Esophagus squamous epithelium (tissue), 4 donors: ENCODE measurements at regions not wholly inside any gene's neighbourhood (a gene's known extent, or its start where the extent isn't known, plus 50 kb on each side); places are given as distances from the start of the nearest gene placed in this dataset.

Experiments
- POLR2A ChIP-seq, 4 donors: fragments of 450-650 bp; IDR thresholded peaks; one replicate each; pipeline ENCODE4 v1.6.1; 2017; ENCODE audit warnings: antibody characterized with exemption in 4 of 4, mild to moderate bottlenecking in 4 of 4, moderate library complexity in 3 of 4
- TF ChIP-seq, protein P1 (sequence below), 6 experiments: fragments of 450-650 bp in 4 of 6; fragments of 200-600 bp in 2 of 6; sonication (generic) in 2 of 6; IDR thresholded peaks; one replicate each; pipeline ENCODE4 v1.5.1; 2016 to 2019; ENCODE audit warnings: antibody characterized with exemption in 6 of 6, mild to moderate bottlenecking in 4 of 6, moderate library complexity in 4 of 6

DNA sequence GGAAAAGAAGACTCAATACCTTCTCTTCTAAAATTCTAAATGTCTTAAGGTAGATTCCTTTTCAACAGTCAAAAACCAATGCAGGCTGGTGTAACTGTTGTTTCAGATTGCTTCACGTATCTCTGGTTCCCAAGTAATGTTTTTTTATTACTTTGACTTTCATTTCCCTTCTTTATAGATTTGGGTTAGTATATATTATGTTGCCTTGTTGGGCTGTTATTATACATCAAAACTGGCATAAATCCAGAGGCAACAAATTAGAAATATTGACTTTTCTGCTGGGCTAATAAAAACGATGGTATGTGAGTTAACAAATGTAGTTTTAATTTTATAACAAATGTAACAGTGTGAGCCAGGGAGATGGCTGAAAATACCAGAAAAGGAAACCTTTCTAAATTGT, 444.7 kb upstream of the TENM3 start:
- TF ChIP-seq, protein P1, sequence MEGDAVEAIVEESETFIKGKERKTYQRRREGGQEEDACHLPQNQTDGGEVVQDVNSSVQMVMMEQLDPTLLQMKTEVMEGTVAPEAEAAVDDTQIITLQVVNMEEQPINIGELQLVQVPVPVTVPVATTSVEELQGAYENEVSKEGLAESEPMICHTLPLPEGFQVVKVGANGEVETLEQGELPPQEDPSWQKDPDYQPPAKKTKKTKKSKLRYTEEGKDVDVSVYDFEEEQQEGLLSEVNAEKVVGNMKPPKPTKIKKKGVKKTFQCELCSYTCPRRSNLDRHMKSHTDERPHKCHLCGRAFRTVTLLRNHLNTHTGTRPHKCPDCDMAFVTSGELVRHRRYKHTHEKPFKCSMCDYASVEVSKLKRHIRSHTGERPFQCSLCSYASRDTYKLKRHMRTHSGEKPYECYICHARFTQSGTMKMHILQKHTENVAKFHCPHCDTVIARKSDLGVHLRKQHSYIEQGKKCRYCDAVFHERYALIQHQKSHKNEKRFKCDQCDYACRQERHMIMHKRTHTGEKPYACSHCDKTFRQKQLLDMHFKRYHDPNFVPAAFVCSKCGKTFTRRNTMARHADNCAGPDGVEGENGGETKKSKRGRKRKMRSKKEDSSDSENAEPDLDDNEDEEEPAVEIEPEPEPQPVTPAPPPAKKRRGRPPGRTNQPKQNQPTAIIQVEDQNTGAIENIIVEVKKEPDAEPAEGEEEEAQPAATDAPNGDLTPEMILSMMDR (IDR thresholded peaks at IDR 0.05) = no peak
- no peak for TF ChIP-seq POLR2A (IDR thresholded peaks at IDR 0.05)
